HEK293T (cell line): ENCODE measurements at regions not wholly inside any gene's neighbourhood (a gene's known extent, or its start where the extent isn't known, plus 50 kb on each side); places are given as distances from the start of the nearest gene placed in this dataset.
"Not testable (repeated sequence)": the region's sequence is repeated elsewhere in the genome, so short reads cannot be mapped to it uniquely, and the experiment has no call there.

Source experiments
- CTCF ChIA-PET: fragments of 350-600 bp; formaldehyde crosslinking; extraction: SDS; loops from one replicate; lab custom pipeline; 2021; ENCODE audit warnings: antibody characterized with exemption, inconsistent platforms; lab: Yijun Ruan, JAX
- POLR2A ChIA-PET: fragments of 350-600 bp; formaldehyde crosslinking; extraction: SDS; loops from one replicate; lab custom pipeline; 2020; ENCODE audit warnings: antibody characterized with exemption, inconsistent platforms; lab: Yijun Ruan, JAX
- DNase-seq: peaks from one replicate; pipeline ENCODE4 v3.0.0; 2012; ENCODE audit warnings: mixed read lengths; ENCODE audit errors: extremely low spot score
- ARNT ChIP-seq: fragments of 450-650 bp; IDR thresholded peaks from 2 replicates; pipeline ENCODE4 v1.6.1; 2017; ENCODE audit warnings: mild to moderate bottlenecking
- BHLHE40 ChIP-seq: fragments of 450-650 bp; IDR thresholded peaks from 2 replicates; pipeline ENCODE4 v1.6.1; 2016; ENCODE audit warnings: mild to moderate bottlenecking, moderate library complexity, borderline replicate concordance
- CTBP1 ChIP-seq: fragments of 450-650 bp; IDR thresholded peaks from 2 replicates; pipeline ENCODE4 v1.6.1; 2016; ENCODE audit warnings: borderline replicate concordance
- ELF4 ChIP-seq: fragments of 450-650 bp; IDR thresholded peaks from 2 replicates; pipeline ENCODE4 v1.6.1; 2017; ENCODE audit warnings: antibody characterized with exemption
- FOXA1 ChIP-seq: fragments of 450-650 bp; IDR thresholded peaks from 2 replicates; pipeline ENCODE4 v1.6.1; 2016; ENCODE audit warnings: mild to moderate bottlenecking
- FOXK2 ChIP-seq: fragments of 450-650 bp; IDR thresholded peaks from 2 replicates; pipeline ENCODE4 v1.6.1; 2016; ENCODE audit warnings: mild to moderate bottlenecking
- FOXM1 ChIP-seq: fragments of 450-650 bp; IDR thresholded peaks from 2 replicates; pipeline ENCODE4 v1.6.1; 2017; ENCODE audit warnings: mild to moderate bottlenecking, borderline replicate concordance
- HDGF ChIP-seq: fragments of 450-650 bp; IDR thresholded peaks from 2 replicates; pipeline ENCODE4 v1.6.1; 2017; ENCODE audit warnings: antibody characterized with exemption, borderline replicate concordance
- L3MBTL2 ChIP-seq: fragments of 450-650 bp; conservative IDR thresholded peaks from 2 replicates; pipeline ENCODE4 v1.6.1; 2016; ENCODE audit warnings: mild to moderate bottlenecking
- LEF1 ChIP-seq: fragments of 450-650 bp; IDR thresholded peaks from 2 replicates; pipeline ENCODE4 v1.6.1; 2017; ENCODE audit warnings: mild to moderate bottlenecking, borderline replicate concordance
- NFRKB ChIP-seq: fragments of 450-650 bp; IDR thresholded peaks from 2 replicates; pipeline ENCODE4 v1.6.1; 2016; ENCODE audit warnings: mild to moderate bottlenecking, moderate library complexity
- PKNOX1 ChIP-seq: fragments of 450-650 bp; IDR thresholded peaks from 2 replicates; pipeline ENCODE4 v1.6.1; 2016
- SP1 ChIP-seq: fragments of 450-650 bp; IDR thresholded peaks from 2 replicates; pipeline ENCODE4 v1.6.1; 2017
- SUZ12 ChIP-seq: fragments of 450-650 bp; IDR thresholded peaks from 2 replicates; pipeline ENCODE4 v1.6.1; 2016; ENCODE audit warnings: mild to moderate bottlenecking
- TARDBP ChIP-seq: fragments of 450-650 bp; IDR thresholded peaks from 2 replicates; pipeline ENCODE4 v1.6.1; 2016
- ZNF384 ChIP-seq: fragments of 450-650 bp; IDR thresholded peaks from 2 replicates; pipeline ENCODE4 v1.6.1; 2016

- DNase-seq = no peak
- CTCF ChIA-PET = no interaction called here
- TF ChIP-seq FOXA1 = no peak
- POLR2A ChIA-PET = no interaction called here
Measured at GRCh38 chr12:58673021-58673420, 247.3 kb downstream of the LRIG3 start.

- POLR2A ChIA-PET, CTCF ChIA-PET, DNase-seq: not testable (repeated sequence)
Measured at GRCh38 chr12:58677833-58678232, 242.5 kb downstream of the LRIG3 start.

GRCh38 chr12:58678753-58679152, 241.6 kb downstream of the LRIG3 start:
- CTCF ChIA-PET = no interaction called here
- TF ChIP-seq HDGF (no peak), FOXM1 (no peak), FOXK2 (no peak), PKNOX1 (no peak), BHLHE40 (no peak), NFRKB (no peak), L3MBTL2 (no peak), SP1 (no peak), ELF4 (no peak), SUZ12 (no peak), FOXA1 (no peak)
- no peak for DNase-seq
- POLR2A ChIA-PET = no interaction called here

GRCh38 chr12:58681730-58682129, 238.6 kb downstream of the LRIG3 start:
- POLR2A ChIA-PET = no interaction called here
- TF ChIP-seq SP1 (no peak), ELF4 (no peak), FOXA1 (no peak), ZNF384 (no peak), HDGF (no peak), FOXK2 (no peak), BHLHE40 (no peak), PKNOX1 (no peak), ARNT (no peak), SUZ12 (no peak), CTBP1 (no peak)
- CTCF ChIA-PET = no interaction called here

GRCh38 chr12:58695263-58695662, 225.0 kb downstream of the LRIG3 start:
- CTCF ChIA-PET = no interaction called here

More at GRCh38 chr12:58681730-58682129, 238.6 kb downstream of the LRIG3 start:
- DNase-seq = no peak

GRCh38 chr12:58701536-58701935, 218.8 kb downstream of the LRIG3 start:
- ChIA-PET CTCF (no interaction called here), POLR2A (no interaction called here)
- DNase-seq = no peak
- TF ChIP-seq SUZ12 (no peak), L3MBTL2 (no peak), FOXK2 (no peak), ELF4 (no peak), BHLHE40 (no peak), HDGF (no peak), NFRKB (no peak), ARNT (no peak), FOXM1 (no peak), FOXA1 (no peak), ZNF384 (no peak), PKNOX1 (no peak), LEF1 (no peak), CTBP1 (no peak), TARDBP (no peak), SP1 (no peak)

More at GRCh38 chr12:58695263-58695662, 225.0 kb downstream of the LRIG3 start:
- TF ChIP-seq FOXA1 (no peak), CTBP1 (no peak), PKNOX1 (no peak), SUZ12 (no peak), ELF4 (no peak), ZNF384 (no peak), TARDBP (no peak), LEF1 (no peak), BHLHE40 (no peak)
- DNase-seq = no peak
- POLR2A ChIA-PET = no interaction called here

- ChIA-PET CTCF (no interaction called here), POLR2A (no interaction called here)
- TF ChIP-seq TARDBP (no peak), ELF4 (no peak), BHLHE40 (no peak)
- no peak for DNase-seq
Measured at GRCh38 chr12:58703866-58704265, 216.4 kb downstream of the LRIG3 start.

- CTCF ChIA-PET, DNase-seq, POLR2A ChIA-PET: not testable (repeated sequence)
Measured at GRCh38 chr12:58704770-58705169, 215.5 kb downstream of the LRIG3 start.
